ENCODE measurements at regions not wholly inside any gene's neighbourhood (a gene's known extent, or its start where the extent isn't known, plus 50 kb on each side); places are given as distances from the start of the nearest gene placed in this dataset.

GRCh38 chr1:53380296-53380695, 52.4 kb upstream of the LRP8 start:
- no peaks in the 10 kb centered on the region for H3K79me2 ChIP-seq (ENCODE audit: control insufficient read depth, insufficient read depth, low read length)
- no peak for DNase-seq (ENCODE audit: low read depth in 2 of 2)
- no peak overlapping the region for H2AFZ ChIP-seq (ENCODE audit: low read length)
- no peaks in the 10 kb centered on the region for H3K36me3 ChIP-seq (ENCODE audit: control insufficient read depth, insufficient read depth, low read length)
- TF ChIP-seq EZH2 (IDR thresholded peaks at IDR 0.05; ENCODE audit: low read length, missing control alignments) (no peak), CTCF (conservative IDR thresholded peaks at IDR 0.05 in 1 of 2, IDR thresholded peaks at IDR 0.05 in 1 of 2; ENCODE audit: low read depth in 1 of 2, low read length in 2 of 2) (no peak)
- no peak overlapping the region for H3K27ac ChIP-seq (ENCODE audit: insufficient read depth, low read length)
- H3K4me3 ChIP-seq (replicated peaks in 1 of 4; ENCODE audit: control extremely low read depth in 1 of 4, insufficient read depth in 1 of 4, low read depth in 3 of 4, low read length in 4 of 4): no peak overlapping the region
- no peak overlapping the region for H3K9ac ChIP-seq (ENCODE audit: insufficient read depth, low read length)
- peaks cover 6% of the 10 kb centered on the region for H3K27me3 ChIP-seq (ENCODE audit: control insufficient read depth, insufficient read depth, low read length)
- H3K9me3 ChIP-seq (ENCODE audit: control insufficient read depth, insufficient read depth, low read depth, low read length): no peaks in the 10 kb centered on the region
- H3K4me1 ChIP-seq (ENCODE audit: control insufficient read depth, extremely low read depth, insufficient read depth, low read length): peaks cover 2% of the 10 kb centered on the region
- H4K20me1 ChIP-seq (ENCODE audit: control insufficient read depth, extremely low read depth, insufficient read depth, low read length): no peaks in the 10 kb centered on the region
- H3K4me2 ChIP-seq (ENCODE audit: extremely low read depth, insufficient read depth, low read length): no peak overlapping the region

GRCh38 chr1:53381790-53382401, 54.0 kb upstream of the LRP8 start:
- Histone ChIP-seq H4K20me1 (ENCODE audit: control insufficient read depth, extremely low read depth, insufficient read depth, low read length) (no peaks in the 10 kb centered on the region), H3K4me1 (ENCODE audit: control insufficient read depth, extremely low read depth, insufficient read depth, low read length) (peaks cover 2% of the 10 kb centered on the region), H3K4me3 (replicated peaks in 1 of 4; ENCODE audit: control extremely low read depth in 1 of 4, insufficient read depth in 1 of 4, low read depth in 3 of 4, low read length in 4 of 4) (no peak overlapping the region), H3K79me2 (ENCODE audit: control insufficient read depth, insufficient read depth, low read length) (no peaks in the 10 kb centered on the region), H3K36me3 (ENCODE audit: control insufficient read depth, insufficient read depth, low read length) (no peaks in the 10 kb centered on the region), H3K9me3 (ENCODE audit: control insufficient read depth, insufficient read depth, low read depth, low read length) (no peaks in the 10 kb centered on the region), H3K27me3 (ENCODE audit: control insufficient read depth, insufficient read depth, low read length) (peaks cover 9% of the 10 kb centered on the region), H3K9ac (ENCODE audit: insufficient read depth, low read length) (no peak overlapping the region), H2AFZ (ENCODE audit: low read length) (no peak overlapping the region), H3K4me2 (ENCODE audit: extremely low read depth, insufficient read depth, low read length) (no peak overlapping the region), H3K27ac (ENCODE audit: insufficient read depth, low read length) (no peak overlapping the region)
- peak; percentile 33 to 82 for DNase-seq (ENCODE audit: low read depth in 2 of 2)
- TF ChIP-seq EZH2 (IDR thresholded peaks at IDR 0.05; ENCODE audit: low read length, missing control alignments) (no peak), CTCF (conservative IDR thresholded peaks at IDR 0.05 in 1 of 2, IDR thresholded peaks at IDR 0.05 in 1 of 2; ENCODE audit: low read depth in 1 of 2, low read length in 2 of 2) (no peak)

GRCh38 chr1:53383136-53383870, 55.4 kb upstream of the LRP8 start:
- no peak overlapping the region for H3K27ac ChIP-seq (ENCODE audit: insufficient read depth, low read length)
- no peak overlapping the region for H3K9ac ChIP-seq (ENCODE audit: insufficient read depth, low read length)
- TF ChIP-seq EZH2 (IDR thresholded peaks at IDR 0.05; ENCODE audit: low read length, missing control alignments) (no peak), CTCF (conservative IDR thresholded peaks at IDR 0.05 in 1 of 2, IDR thresholded peaks at IDR 0.05 in 1 of 2; ENCODE audit: low read depth in 1 of 2, low read length in 2 of 2) (no peak)
- no peaks in the 10 kb centered on the region for H3K9me3 ChIP-seq (ENCODE audit: control insufficient read depth, insufficient read depth, low read depth, low read length)
- H3K4me1 ChIP-seq (ENCODE audit: control insufficient read depth, extremely low read depth, insufficient read depth, low read length): peaks cover 2% of the 10 kb centered on the region
- H3K4me3 ChIP-seq (replicated peaks in 1 of 4; ENCODE audit: control extremely low read depth in 1 of 4, insufficient read depth in 1 of 4, low read depth in 3 of 4, low read length in 4 of 4): no peak overlapping the region
- H4K20me1 ChIP-seq (ENCODE audit: control insufficient read depth, extremely low read depth, insufficient read depth, low read length): no peaks in the 10 kb centered on the region
- DNase-seq (ENCODE audit: low read depth in 2 of 2): no peak
- no peaks in the 10 kb centered on the region for H3K36me3 ChIP-seq (ENCODE audit: control insufficient read depth, insufficient read depth, low read length)
- H3K4me2 ChIP-seq (ENCODE audit: extremely low read depth, insufficient read depth, low read length): no peak overlapping the region
- H2AFZ ChIP-seq (ENCODE audit: low read length): no peak overlapping the region
- H3K27me3 ChIP-seq (ENCODE audit: control insufficient read depth, insufficient read depth, low read length): peaks cover 8% of the 10 kb centered on the region
- H3K79me2 ChIP-seq (ENCODE audit: control insufficient read depth, insufficient read depth, low read length): no peaks in the 10 kb centered on the region

All from fibroblast of lung (primary cell).